Lower leg skin (tissue), 4 donors: ENCODE measurements at regions not wholly inside any gene's neighbourhood (a gene's known extent, or its start where the extent isn't known, plus 50 kb on each side); places are given as distances from the start of the nearest gene placed in this dataset.

Source experiments
- DNase-seq, 2 donors: peaks; one replicate each; pipeline ENCODE4 v3.0.0-alpha.2; 2019; ENCODE audit warnings: low spot score in 2 of 2
- H3K4me3 ChIP-seq: fragments of 200-600 bp; sonication (generic); 2 replicates; pipeline ENCODE4 v1.5.1; 2017; ENCODE audit warnings: mild to moderate bottlenecking, low read depth; ENCODE audit not compliant: poor library complexity, severe bottlenecking
- CTCF ChIP-seq, 3 donors: fragments of 450-650 bp; IDR thresholded peaks; one replicate each; pipeline ENCODE4 v1.5.1; 2016; ENCODE audit warnings: antibody characterized with exemption in 3 of 3, mild to moderate bottlenecking in 3 of 3, moderate library complexity in 2 of 3
- POLR2A ChIP-seq, 2 donors: fragments of 450-650 bp; IDR thresholded peaks; one replicate each; pipeline ENCODE4 v1.6.1; 2016 to 2017; ENCODE audit warnings: antibody characterized with exemption in 2 of 2, mild to moderate bottlenecking in 1 of 2, moderate library complexity in 1 of 2
- WGBS, 2 donors: methylation state at CpG; one replicate each; pipeline ENCODE4 v1.1.5; 2018; 5-methylcytosine and 5-hydroxymethylcytosine counted together
- intact Hi-C: fragments of 100-400 bp; cut with DNase I; formaldehyde crosslinking; loops from one replicate; pipeline ENCODE4 v1.15.0; 2023; ENCODE audit warnings: low total_unique reads

GRCh38 chr2:145022666-145023333 lies 502.9 kb upstream of the ZEB2 start:
- DNase-seq: no peak
- no peak overlapping the region for H3K4me3 ChIP-seq
- intact Hi-C loops: no loop called here
- TF ChIP-seq POLR2A (IDR thresholded peaks at IDR 0.05) (no peak), CTCF (IDR thresholded peaks at IDR 0.05) (no peak)
- WGBS, 2 donors: 34 to 46% methylated on average over 5 of the region's 5 CpGs

DNA sequence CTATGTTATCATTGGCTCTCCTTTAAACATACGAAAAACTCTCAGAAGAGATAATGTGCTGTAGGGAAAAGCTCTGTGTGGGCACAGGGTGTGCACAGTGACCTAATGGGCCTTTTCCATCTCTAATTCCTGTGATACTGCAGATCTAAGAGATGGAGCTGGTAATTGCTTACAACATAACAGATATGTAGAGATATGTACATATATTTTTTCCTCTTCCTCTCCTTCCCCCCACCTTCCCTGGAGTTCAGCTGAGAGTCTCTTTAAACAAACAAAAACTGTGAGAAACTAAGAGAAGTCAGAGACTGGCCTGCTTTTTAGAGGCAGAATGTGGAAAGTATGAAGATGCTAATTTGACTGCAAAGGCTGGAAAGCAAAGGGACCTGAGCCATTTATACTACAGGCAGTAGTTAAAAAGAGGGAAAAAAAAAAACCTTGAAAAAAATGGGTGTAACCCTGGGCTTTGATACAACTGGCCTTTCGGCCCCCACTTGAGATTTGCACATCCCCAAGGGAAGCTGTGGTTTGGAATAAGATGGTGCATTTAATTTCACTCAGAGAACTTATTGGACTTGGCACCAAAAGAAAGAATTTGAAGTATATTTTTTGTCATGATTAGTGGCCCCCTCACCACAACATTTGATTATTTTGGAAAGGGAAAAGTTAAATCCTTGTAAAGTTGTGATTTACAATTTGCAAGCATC lies 502.2 kb upstream of the ZEB2 start:
- WGBS, 2 donors: 51 to 56% methylated on average over 2 of the region's 2 CpGs
- TF ChIP-seq CTCF (IDR thresholded peaks at IDR 0.05): no peak
- no peak for TF ChIP-seq POLR2A (IDR thresholded peaks at IDR 0.05)
- no peak overlapping the region for H3K4me3 ChIP-seq
- intact Hi-C loops: no loop called here
- no peak for DNase-seq

GRCh38 chr2:145020694-145021093 lies 500.8 kb upstream of the ZEB2 start:
- no peak overlapping the region for H3K4me3 ChIP-seq
- TF ChIP-seq CTCF (IDR thresholded peaks at IDR 0.05) (no peak), POLR2A (IDR thresholded peaks at IDR 0.05) (no peak)
- intact Hi-C loops: no loop called here
- DNase-seq: no peak
- WGBS, 2 donors: 93 to 94% methylated on average over 3 of the region's 3 CpGs

GRCh38 chr2:145020139-145020538 lies 500.2 kb upstream of the ZEB2 start:
- TF ChIP-seq CTCF (IDR thresholded peaks at IDR 0.05) (no peak), POLR2A (IDR thresholded peaks at IDR 0.05) (no peak)
- intact Hi-C loops: no loop called here

DNA sequence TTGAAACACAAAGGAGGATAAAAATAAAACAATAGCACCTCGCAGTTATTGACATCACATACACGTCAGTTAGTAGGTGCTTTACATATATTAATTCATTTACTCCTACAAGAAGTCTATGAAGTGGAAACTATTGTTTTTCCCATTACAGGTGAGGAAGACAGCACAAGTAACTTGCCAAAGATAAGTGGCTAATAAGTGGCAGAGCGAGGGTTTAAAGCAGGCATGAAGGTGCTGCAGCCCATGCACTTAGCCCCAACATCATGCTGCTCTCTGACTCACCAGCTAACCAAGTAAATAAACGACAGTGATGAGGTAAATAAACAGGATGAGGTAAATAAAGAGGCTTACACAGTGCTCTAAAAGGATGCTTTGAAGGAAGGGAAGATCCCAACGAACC lies 498.6 kb upstream of the ZEB2 start:
- TF ChIP-seq CTCF (IDR thresholded peaks at IDR 0.05): no peak
- no peak for TF ChIP-seq POLR2A (IDR thresholded peaks at IDR 0.05)
- intact Hi-C loops: no loop called here
- WGBS, 2 donors: 69 to 76% methylated on average over 5 of the region's 5 CpGs
- H3K4me3 ChIP-seq: no peak overlapping the region
- DNase-seq: no peak

More at GRCh38 chr2:145020139-145020538, 500.2 kb upstream of the ZEB2 start:
- 96 to 98% methylated on average over 2 of the region's 2 CpGs for WGBS, 2 donors
- no peak overlapping the region for H3K4me3 ChIP-seq
- no peak for DNase-seq
